GM13977 (cell line): ENCODE measurements at regions not wholly inside any gene's neighbourhood (a gene's known extent, or its start where the extent isn't known, plus 50 kb on each side); places are given as distances from the start of the nearest gene placed in this dataset.
"Not testable (repeated sequence)": the region's sequence is repeated elsewhere in the genome, so short reads cannot be mapped to it uniquely, and the experiment has no call there.

Experiments used
- DNase-seq: peaks from one replicate; pipeline ENCODE4 v3.0.0; 2012; ENCODE audit warnings: low spot score
- CTCF ChIP-seq: IDR thresholded peaks from 2 replicates; pipeline ENCODE4 v1.5.1; 2012; ENCODE audit warnings: mild to moderate bottlenecking, control low read depth; ENCODE audit not compliant: insufficient read depth; ENCODE audit errors: extremely low read depth, missing control alignments
- in situ Hi-C: fragments of 300-500 bp; cut with MboI; formaldehyde crosslinking; loops from one replicate; pipeline ENCODE4 v1.12.0; 2022; ENCODE audit warnings: low sequenced_read_pairs, low pct_unique_long_range_greater_than_20kb, mixed read lengths, inconsistent platforms; ENCODE audit not compliant: unreplicated experiment

- DNase-seq, result no peak
- no peak for TF ChIP-seq CTCF
- in situ Hi-C loops, result no loop called here
Observed at GRCh38 chr5:52015760-52016159, 632.5 kb downstream of the ISL1 start.

GRCh38 chr5:52017567-52017966 lies 634.3 kb downstream of the ISL1 start:
- no peak for TF ChIP-seq CTCF
- in situ Hi-C loops, result no loop called here
- DNase-seq, result no peak

GRCh38 chr5:52024359-52024758 lies 641.1 kb downstream of the ISL1 start:
- in situ Hi-C loops, result no loop called here
- no peak for TF ChIP-seq CTCF
- no peak for DNase-seq

GRCh38 chr5:52029836-52030235 lies 646.6 kb downstream of the ISL1 start:
- DNase-seq, in situ Hi-C loops: not testable (repeated sequence)

- TF ChIP-seq CTCF, result no peak
- DNase-seq, result no peak
- in situ Hi-C loops, result no loop called here
Observed at GRCh38 chr5:52041842-52042241, 658.6 kb downstream of the ISL1 start.

GRCh38 chr5:52043137-52043536 lies 659.9 kb downstream of the ISL1 start:
- in situ Hi-C loops, result no loop called here
- no peak for TF ChIP-seq CTCF
- no peak for DNase-seq

- DNase-seq, result no peak
- no peak for TF ChIP-seq CTCF
Observed at GRCh38 chr5:52043543-52043942, 660.3 kb downstream of the ISL1 start.

More at GRCh38 chr5:52043543-52043942, 660.3 kb downstream of the ISL1 start:
- in situ Hi-C loops, result no loop called here
